Ovary (tissue), 3 donors: ENCODE measurements at regions not wholly inside any gene's neighbourhood (a gene's known extent, or its start where the extent isn't known, plus 50 kb on each side); places are given as distances from the start of the nearest gene placed in this dataset.

Experiments
- EP300 ChIP-seq: sonication (generic); formaldehyde crosslinking; IDR thresholded peaks from one replicate; pipeline ENCODE4 v1.6.1; 2017; ENCODE audit warnings: antibody characterized with exemption
- POLR2A ChIP-seq: fragments of 450-650 bp; IDR thresholded peaks from one replicate; pipeline ENCODE4 v1.6.1; 2017; ENCODE audit warnings: antibody characterized with exemption, mild to moderate bottlenecking, moderate library complexity
- TF ChIP-seq, protein P1 (sequence below), 3 donors: fragments of 450-650 bp in 2 of 3; fragments of 200-600 bp in 1 of 3; IDR thresholded peaks; one replicate each; pipeline versions ENCODE4 v1.5.1 to v1.8.0; 2016 to 2022; ENCODE audit warnings: antibody characterized with exemption in 3 of 3, mild to moderate bottlenecking in 1 of 3
- donor health status: DM: no; HTN: no; CAD: no.

- TF ChIP-seq, protein P1, sequence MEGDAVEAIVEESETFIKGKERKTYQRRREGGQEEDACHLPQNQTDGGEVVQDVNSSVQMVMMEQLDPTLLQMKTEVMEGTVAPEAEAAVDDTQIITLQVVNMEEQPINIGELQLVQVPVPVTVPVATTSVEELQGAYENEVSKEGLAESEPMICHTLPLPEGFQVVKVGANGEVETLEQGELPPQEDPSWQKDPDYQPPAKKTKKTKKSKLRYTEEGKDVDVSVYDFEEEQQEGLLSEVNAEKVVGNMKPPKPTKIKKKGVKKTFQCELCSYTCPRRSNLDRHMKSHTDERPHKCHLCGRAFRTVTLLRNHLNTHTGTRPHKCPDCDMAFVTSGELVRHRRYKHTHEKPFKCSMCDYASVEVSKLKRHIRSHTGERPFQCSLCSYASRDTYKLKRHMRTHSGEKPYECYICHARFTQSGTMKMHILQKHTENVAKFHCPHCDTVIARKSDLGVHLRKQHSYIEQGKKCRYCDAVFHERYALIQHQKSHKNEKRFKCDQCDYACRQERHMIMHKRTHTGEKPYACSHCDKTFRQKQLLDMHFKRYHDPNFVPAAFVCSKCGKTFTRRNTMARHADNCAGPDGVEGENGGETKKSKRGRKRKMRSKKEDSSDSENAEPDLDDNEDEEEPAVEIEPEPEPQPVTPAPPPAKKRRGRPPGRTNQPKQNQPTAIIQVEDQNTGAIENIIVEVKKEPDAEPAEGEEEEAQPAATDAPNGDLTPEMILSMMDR (IDR thresholded peaks at IDR 0.05) = no peak
- TF ChIP-seq POLR2A (no peak), EP300 (no peak)
Observed at GRCh38 chr2:16860627-16861026, 195.0 kb upstream of the CYRIA start.
